ENCODE measurements at regions not wholly inside any gene's neighbourhood (a gene's known extent, or its start where the extent isn't known, plus 50 kb on each side); places are given as distances from the start of the nearest gene placed in this dataset.
"Not testable (repeated sequence)": the region's sequence is repeated elsewhere in the genome, so short reads cannot be mapped to it uniquely, and the experiment has no call there.

DNA sequence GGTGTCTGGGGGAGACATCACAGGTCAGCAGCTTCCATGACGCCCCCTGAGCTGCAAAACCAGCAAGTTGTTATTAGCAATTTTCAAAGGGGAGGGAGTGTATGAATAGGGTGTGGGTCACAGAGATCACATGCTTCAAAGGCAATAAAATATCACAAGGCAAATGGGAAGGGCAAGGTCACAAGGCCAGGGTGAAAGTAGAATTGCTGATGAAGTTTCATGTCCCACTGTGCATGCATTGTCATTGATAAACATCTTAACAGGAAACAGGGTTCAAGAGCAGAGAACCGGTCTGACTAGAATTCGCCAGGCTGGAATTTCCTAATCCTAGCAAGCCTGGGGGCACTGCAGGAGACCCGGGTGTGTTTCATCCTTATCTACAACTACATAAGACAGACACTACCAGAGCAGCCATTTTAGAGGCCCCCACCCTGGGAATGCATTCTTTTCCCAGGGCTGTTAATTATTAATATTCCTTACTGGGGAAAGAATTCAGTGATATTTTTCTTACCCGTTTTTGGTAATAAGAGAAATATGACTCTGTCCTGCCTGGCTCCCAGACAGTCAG lies 494.2 kb upstream of the POM121L12 start:
- TF ChIP-seq, protein P1, sequence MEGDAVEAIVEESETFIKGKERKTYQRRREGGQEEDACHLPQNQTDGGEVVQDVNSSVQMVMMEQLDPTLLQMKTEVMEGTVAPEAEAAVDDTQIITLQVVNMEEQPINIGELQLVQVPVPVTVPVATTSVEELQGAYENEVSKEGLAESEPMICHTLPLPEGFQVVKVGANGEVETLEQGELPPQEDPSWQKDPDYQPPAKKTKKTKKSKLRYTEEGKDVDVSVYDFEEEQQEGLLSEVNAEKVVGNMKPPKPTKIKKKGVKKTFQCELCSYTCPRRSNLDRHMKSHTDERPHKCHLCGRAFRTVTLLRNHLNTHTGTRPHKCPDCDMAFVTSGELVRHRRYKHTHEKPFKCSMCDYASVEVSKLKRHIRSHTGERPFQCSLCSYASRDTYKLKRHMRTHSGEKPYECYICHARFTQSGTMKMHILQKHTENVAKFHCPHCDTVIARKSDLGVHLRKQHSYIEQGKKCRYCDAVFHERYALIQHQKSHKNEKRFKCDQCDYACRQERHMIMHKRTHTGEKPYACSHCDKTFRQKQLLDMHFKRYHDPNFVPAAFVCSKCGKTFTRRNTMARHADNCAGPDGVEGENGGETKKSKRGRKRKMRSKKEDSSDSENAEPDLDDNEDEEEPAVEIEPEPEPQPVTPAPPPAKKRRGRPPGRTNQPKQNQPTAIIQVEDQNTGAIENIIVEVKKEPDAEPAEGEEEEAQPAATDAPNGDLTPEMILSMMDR (IDR thresholded peaks at IDR 0.05) = not testable (repeated sequence)
- not testable (repeated sequence) for TF ChIP-seq POLR2A (IDR thresholded peaks at IDR 0.05)

All from right lobe of liver (tissue), 4 donors.